HL-60 (cell line): ENCODE measurements at regions not wholly inside any gene's neighbourhood (a gene's known extent, or its start where the extent isn't known, plus 50 kb on each side); places are given as distances from the start of the nearest gene placed in this dataset.
"Not testable (repeated sequence)": the region's sequence is repeated elsewhere in the genome, so short reads cannot be mapped to it uniquely, and the experiment has no call there.

Experiments used
- DNase-seq, 2 experiments: peaks; one replicate each; pipeline ENCODE4 v3.0.0-alpha.2; 2010 to 2020; ENCODE audit warnings: low read depth in 1 of 2, low spot score in 1 of 2
- H3K27ac ChIP-seq: fragments of 250-450 bp; sonication (Bioruptor Pico); replicated peaks from 2 replicates; pipeline ENCODE4 v1.5.1; 2020; ENCODE audit warnings: mild to moderate bottlenecking, moderate library complexity
- H3K27me3 ChIP-seq: fragments of 250-450 bp; sonication (Bioruptor Pico); 2 replicates; pipeline ENCODE4 v1.5.1; 2021; ENCODE audit warnings: mild to moderate bottlenecking, moderate library complexity; ENCODE audit not compliant: insufficient read depth, poor library complexity, severe bottlenecking
- H3K4me3 ChIP-seq: replicated peaks from 2 replicates; pipeline ENCODE4 v1.5.1; 2011; ENCODE audit warnings: mild to moderate bottlenecking, control low read depth, low read length; ENCODE audit not compliant: insufficient read depth
- CTCF ChIP-seq: IDR thresholded peaks from one replicate; pipeline ENCODE4 v1.5.1; 2011; ENCODE audit warnings: low read length, control low read depth, inconsistent platforms; ENCODE audit not compliant: insufficient read depth
- GABPA ChIP-seq: IDR thresholded peaks from 2 replicates; pipeline ENCODE4 v1.6.1; 2012; ENCODE audit warnings: low read depth
- POLR2AphosphoS5 ChIP-seq: IDR thresholded peaks from 2 replicates; pipeline ENCODE4 v1.6.1; 2012; ENCODE audit warnings: low read depth
- REST ChIP-seq: IDR thresholded peaks from 2 replicates; pipeline ENCODE4 v1.6.1; 2012; ENCODE audit warnings: low read depth; ENCODE audit not compliant: insufficient replicate concordance
- SPI1 ChIP-seq: IDR thresholded peaks from 2 replicates; pipeline ENCODE4 v1.6.1; 2012; ENCODE audit warnings: low read depth, mild to moderate bottlenecking, borderline replicate concordance

- H3K27ac ChIP-seq: no peak overlapping the region
- no peak overlapping the region for H3K4me3 ChIP-seq
- H3K27me3 ChIP-seq: no peaks in the 10 kb centered on the region
- DNase-seq: no peak
- TF ChIP-seq POLR2AphosphoS5: no peak
- no peak for TF ChIP-seq GABPA
- TF ChIP-seq CTCF: no peak
- no peak for TF ChIP-seq SPI1
- no peak for TF ChIP-seq REST
Observed at GRCh38 chr11:21794306-21794705, 398.6 kb upstream of the ANO5 start.

- TF ChIP-seq CTCF (no peak), POLR2AphosphoS5 (no peak), GABPA (no peak), REST (no peak), SPI1 (no peak)
- no peak for DNase-seq
- Histone ChIP-seq H3K27ac (no peak overlapping the region), H3K27me3 (no peaks in the 10 kb centered on the region), H3K4me3 (no peak overlapping the region)
Observed at GRCh38 chr11:21798216-21798615, 394.7 kb upstream of the ANO5 start.

GRCh38 chr11:21804523-21804922 lies 388.4 kb upstream of the ANO5 start:
- DNase-seq, H3K27me3 ChIP-seq, H3K4me3 ChIP-seq, H3K27ac ChIP-seq: not testable (repeated sequence)

DNA sequence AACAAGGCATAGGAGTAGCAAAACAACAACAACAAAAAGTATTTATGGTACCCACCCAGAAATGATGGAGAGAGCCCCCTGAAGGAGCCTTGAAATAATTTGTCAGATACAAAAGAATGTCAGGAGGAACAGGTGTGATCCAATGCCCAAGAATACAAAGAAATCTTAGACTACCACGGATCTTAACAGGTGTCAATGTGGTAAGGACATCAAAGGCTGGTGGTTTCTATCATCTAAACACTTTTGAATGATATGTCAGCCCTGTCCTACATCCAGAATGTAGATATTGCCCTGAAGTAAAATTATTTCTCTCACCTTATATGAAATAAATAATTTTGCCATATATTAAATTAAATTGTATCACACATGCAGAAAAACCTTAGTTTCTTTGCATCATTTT lies 386.4 kb upstream of the ANO5 start:
- TF ChIP-seq POLR2AphosphoS5: no peak
- no peak for TF ChIP-seq CTCF
- TF ChIP-seq REST: no peak
- no peak overlapping the region for H3K4me3 ChIP-seq
- H3K27ac ChIP-seq: no peak overlapping the region
- no peaks in the 10 kb centered on the region for H3K27me3 ChIP-seq
- no peak for DNase-seq
